GM20000 (cell line): ENCODE measurements at regions not wholly inside any gene's neighbourhood (a gene's known extent, or its start where the extent isn't known, plus 50 kb on each side); places are given as distances from the start of the nearest gene placed in this dataset.

ENCODE experiments used
- DNase-seq: peaks from one replicate; pipeline ENCODE4 v3.0.0; 2012; ENCODE audit warnings: low spot score
- CTCF ChIP-seq: IDR thresholded peaks from 2 replicates; pipeline ENCODE4 v1.5.1; 2012; ENCODE audit warnings: mild to moderate bottlenecking, control low read depth; ENCODE audit errors: extremely low read depth, missing control alignments

GRCh38 chr14:97221572-97222285 lies 424.5 kb downstream of the VRK1 start:
- no peak for TF ChIP-seq CTCF
- no peak for DNase-seq

- DNase-seq, result no peak
- TF ChIP-seq CTCF, result no peak
These were observed 426.8 kb downstream of the VRK1 start for GRCh38 chr14:97224016-97224415.

- no peak for TF ChIP-seq CTCF
- no peak for DNase-seq
These were observed 432.9 kb downstream of the VRK1 start for GRCh38 chr14:97230051-97230450.

DNA sequence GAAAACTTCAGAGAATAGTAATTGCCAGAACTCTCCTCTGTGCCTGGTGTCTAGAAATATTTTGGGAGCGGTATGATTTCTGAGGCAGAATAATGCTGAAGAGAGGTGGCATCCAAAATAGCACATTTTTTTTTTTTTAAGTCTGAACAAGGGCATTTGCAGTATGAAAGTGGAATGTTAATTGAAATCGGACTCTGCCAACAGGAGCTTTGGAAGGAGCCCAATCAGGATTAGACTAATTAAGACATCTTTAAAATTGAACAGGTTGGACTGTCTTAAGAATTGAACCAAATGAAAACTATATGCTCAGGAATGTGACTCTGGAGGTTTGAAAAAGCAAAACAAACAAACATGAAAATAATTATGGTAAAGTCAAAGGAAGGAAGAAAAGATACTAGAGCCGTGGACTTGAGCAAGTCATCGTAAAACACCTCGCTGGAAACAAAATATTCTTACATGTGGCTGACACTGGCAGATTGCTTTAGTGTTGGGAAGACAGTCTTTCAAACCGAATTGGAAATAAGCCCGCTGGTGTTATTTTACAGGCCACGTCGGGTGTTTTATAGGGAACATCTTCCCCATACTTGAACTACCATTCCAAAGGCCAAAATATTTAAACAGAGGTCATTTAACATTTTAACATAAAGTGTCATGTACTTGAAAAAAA lies 436.3 kb downstream of the VRK1 start:
- TF ChIP-seq CTCF, result no peak
- no peak for DNase-seq

DNA sequence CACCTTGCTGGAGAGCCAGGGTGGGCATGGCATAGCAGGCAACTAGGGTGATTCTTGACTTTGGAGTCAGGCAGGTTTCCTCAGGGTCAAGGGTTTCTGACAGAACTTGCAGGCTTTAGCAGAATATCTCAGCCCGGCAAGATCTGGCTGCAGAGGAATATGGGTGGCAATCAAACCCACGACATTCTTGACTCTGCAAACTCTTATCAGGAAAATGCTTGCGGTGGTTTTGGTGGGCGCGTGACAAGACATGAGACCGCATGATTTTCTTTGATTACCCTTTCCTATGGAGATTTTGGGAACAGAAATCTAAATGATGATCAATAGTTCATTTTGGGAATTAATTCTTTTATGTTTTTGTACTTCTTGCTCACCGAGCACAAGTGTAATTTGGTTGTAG lies 449.5 kb downstream of the VRK1 start:
- DNase-seq, result no peak
- TF ChIP-seq CTCF, result no peak

DNA sequence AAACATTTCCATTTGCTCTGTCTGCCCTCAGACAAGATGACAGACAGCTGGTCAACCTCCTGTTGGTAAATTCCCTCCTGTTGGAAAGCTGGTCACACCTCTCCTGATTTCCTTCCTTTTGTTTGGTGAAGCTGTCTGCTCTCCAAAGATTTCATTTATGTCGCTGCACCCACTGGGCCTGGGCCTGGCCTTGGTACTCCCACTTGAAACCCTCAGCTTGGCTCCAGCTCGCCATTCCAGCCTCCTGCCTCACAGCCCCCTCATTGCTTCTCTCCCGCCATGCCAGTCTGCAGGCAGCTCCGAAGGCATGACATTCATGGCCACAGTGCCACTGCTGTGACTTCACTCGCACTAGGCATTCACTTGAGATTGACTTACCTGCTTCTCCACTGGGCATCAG lies 451.8 kb downstream of the VRK1 start:
- DNase-seq, result no peak
- no peak for TF ChIP-seq CTCF

DNA sequence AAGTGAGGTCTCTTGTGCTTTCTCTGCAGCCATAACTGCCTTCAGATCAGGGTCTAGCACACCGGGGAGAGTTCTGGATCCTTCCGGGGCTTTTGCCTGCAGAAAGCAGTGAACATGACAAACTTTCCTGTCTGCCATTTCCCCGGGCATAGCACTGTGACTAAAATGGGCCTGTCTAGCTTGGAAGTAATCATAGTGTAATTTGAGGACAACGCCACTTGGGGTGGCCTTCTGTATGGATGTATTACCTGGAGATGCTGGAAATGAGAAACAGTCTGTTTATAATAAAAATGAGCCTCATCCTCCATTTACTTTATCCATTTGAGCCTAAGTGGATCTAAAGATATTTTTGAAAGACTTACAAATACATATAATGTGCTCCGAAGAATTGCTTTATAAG lies 453.7 kb downstream of the VRK1 start:
- no peak for TF ChIP-seq CTCF
- DNase-seq, result no peak
